ENCODE measurements at regions not wholly inside any gene's neighbourhood (a gene's known extent, or its start where the extent isn't known, plus 50 kb on each side); places are given as distances from the start of the nearest gene placed in this dataset.
"Not testable (repeated sequence)": the region's sequence is repeated elsewhere in the genome, so short reads cannot be mapped to it uniquely, and the experiment has no call there.

DNA sequence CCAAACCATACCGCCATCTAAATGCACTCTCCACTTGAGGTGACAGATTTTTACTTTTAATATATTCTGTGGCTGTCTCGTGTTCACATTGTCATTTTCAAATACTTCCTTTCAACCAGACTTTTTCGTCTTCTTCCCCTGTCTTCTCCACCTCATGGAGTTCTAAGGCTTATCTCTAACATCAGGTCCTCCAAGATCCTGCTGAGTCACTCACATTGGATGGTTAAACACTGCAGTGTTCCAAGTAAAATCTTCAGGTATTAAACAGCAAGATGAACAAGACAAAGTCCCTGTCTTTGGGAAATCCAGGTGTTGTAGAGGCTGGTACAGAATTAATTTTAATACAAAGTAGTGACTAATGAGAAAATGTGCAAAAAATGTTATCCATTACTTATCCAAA is 330.2 kb upstream of the KIF2B start:
- H3K27ac ChIP-seq (ENCODE audit: low read length), result no peak overlapping the region
- H3K36me3 ChIP-seq (ENCODE audit: control insufficient read depth in 1 of 2, insufficient read depth in 2 of 2, low read length in 2 of 2), result no peaks in the 10 kb centered on the region
- H3K4me1 ChIP-seq (ENCODE audit: control insufficient read depth in 1 of 2, insufficient read depth in 2 of 2, low read length in 2 of 2), result no peaks in the 10 kb centered on the region
- no peaks in the 10 kb centered on the region for H3K9me3 ChIP-seq (ENCODE audit: control insufficient read depth in 1 of 2, low read length in 2 of 2)
- H3K27me3 ChIP-seq (ENCODE audit: low read depth, low read length), result no peaks in the 10 kb centered on the region
- no peak overlapping the region for H3K4me3 ChIP-seq (ENCODE audit: low read depth in 1 of 2, low read length in 2 of 2)

GRCh38 chr17:53490447-53490968 is 332.2 kb upstream of the KIF2B start:
- Histone ChIP-seq H3K36me3 (ENCODE audit: control insufficient read depth in 1 of 2, insufficient read depth in 2 of 2, low read length in 2 of 2) (no peaks in the 10 kb centered on the region), H3K9me3 (ENCODE audit: control insufficient read depth in 1 of 2, low read length in 2 of 2) (no peaks in the 10 kb centered on the region), H3K27me3 (ENCODE audit: low read depth, low read length) (no peaks in the 10 kb centered on the region), H3K4me1 (ENCODE audit: control insufficient read depth in 1 of 2, insufficient read depth in 2 of 2, low read length in 2 of 2) (no peaks in the 10 kb centered on the region), H3K4me3 (ENCODE audit: low read depth in 1 of 2, low read length in 2 of 2) (no peak overlapping the region), H3K27ac (ENCODE audit: low read length) (no peak overlapping the region)

- Histone ChIP-seq H3K27ac (ENCODE audit: low read length) (no peak overlapping the region), H3K4me3 (ENCODE audit: low read depth in 1 of 2, low read length in 2 of 2) (no peak overlapping the region), H3K9me3 (ENCODE audit: control insufficient read depth in 1 of 2, low read length in 2 of 2) (no peaks in the 10 kb centered on the region), H3K4me1 (ENCODE audit: control insufficient read depth in 1 of 2, insufficient read depth in 2 of 2, low read length in 2 of 2) (no peaks in the 10 kb centered on the region), H3K36me3 (ENCODE audit: control insufficient read depth in 1 of 2, insufficient read depth in 2 of 2, low read length in 2 of 2) (no peaks in the 10 kb centered on the region), H3K27me3 (ENCODE audit: low read depth, low read length) (no peaks in the 10 kb centered on the region)
These were observed 339.0 kb upstream of the KIF2B start for GRCh38 chr17:53483704-53484103.

- Histone ChIP-seq H3K4me1 (ENCODE audit: control insufficient read depth in 1 of 2, insufficient read depth in 2 of 2, low read length in 2 of 2) (no peaks in the 10 kb centered on the region), H3K4me3 (ENCODE audit: low read depth in 1 of 2, low read length in 2 of 2) (no peak overlapping the region), H3K36me3 (ENCODE audit: control insufficient read depth in 1 of 2, insufficient read depth in 2 of 2, low read length in 2 of 2) (no peaks in the 10 kb centered on the region), H3K27me3 (ENCODE audit: low read depth, low read length) (no peaks in the 10 kb centered on the region), H3K9me3 (ENCODE audit: control insufficient read depth in 1 of 2, low read length in 2 of 2) (no peaks in the 10 kb centered on the region), H3K27ac (ENCODE audit: low read length) (no peak overlapping the region)
These were observed 347.7 kb upstream of the KIF2B start for GRCh38 chr17:53475002-53475401.

DNA sequence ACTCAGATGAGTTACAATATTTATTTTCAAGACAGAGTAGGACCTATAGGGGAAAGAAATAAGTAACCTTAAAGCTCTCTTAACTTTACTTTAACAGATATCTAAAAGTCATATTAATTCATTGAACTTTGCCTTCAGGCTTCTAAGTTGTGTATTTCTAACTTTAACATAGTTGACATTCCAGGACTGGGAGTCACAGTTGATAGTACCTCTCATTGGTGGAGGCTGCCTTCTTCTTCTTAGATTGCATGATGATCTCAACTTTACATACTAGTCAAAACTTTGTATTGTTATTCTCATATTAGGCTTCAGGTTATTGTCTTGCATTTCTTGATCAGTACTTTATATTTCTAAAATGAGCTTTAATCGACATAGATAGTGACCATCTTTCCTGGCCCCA is 350.1 kb upstream of the KIF2B start:
- Histone ChIP-seq H3K27me3 (ENCODE audit: low read depth, low read length) (no peaks in the 10 kb centered on the region), H3K4me1 (ENCODE audit: control insufficient read depth in 1 of 2, insufficient read depth in 2 of 2, low read length in 2 of 2) (no peaks in the 10 kb centered on the region), H3K4me3 (ENCODE audit: low read depth in 1 of 2, low read length in 2 of 2) (no peak overlapping the region), H3K36me3 (ENCODE audit: control insufficient read depth in 1 of 2, insufficient read depth in 2 of 2, low read length in 2 of 2) (no peaks in the 10 kb centered on the region), H3K9me3 (ENCODE audit: control insufficient read depth in 1 of 2, low read length in 2 of 2) (no peaks in the 10 kb centered on the region), H3K27ac (ENCODE audit: low read length) (no peak overlapping the region)

DNA sequence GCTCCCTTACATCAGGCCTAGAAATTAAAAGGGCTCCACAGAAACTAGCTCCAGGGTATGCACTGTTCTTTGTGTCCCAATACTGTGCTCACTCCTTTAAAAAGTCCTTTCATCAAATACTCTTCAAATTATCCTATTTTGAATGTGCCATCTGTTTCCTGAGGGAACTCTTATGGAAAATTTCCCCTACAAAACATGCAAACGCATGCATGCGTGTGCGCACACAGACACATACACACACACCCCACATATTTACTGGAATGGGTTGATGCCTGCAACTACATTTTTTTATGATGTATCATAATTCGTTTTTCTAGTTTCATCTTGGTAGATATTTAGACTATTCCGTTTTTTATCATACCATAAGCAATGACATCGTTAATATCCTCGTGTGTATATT is 351.2 kb upstream of the KIF2B start:
- H3K27me3 ChIP-seq (ENCODE audit: low read depth, low read length), result no peaks in the 10 kb centered on the region
- H3K4me1 ChIP-seq (ENCODE audit: control insufficient read depth in 1 of 2, insufficient read depth in 2 of 2, low read length in 2 of 2), result no peaks in the 10 kb centered on the region
- H3K4me3 ChIP-seq (ENCODE audit: low read depth in 1 of 2, low read length in 2 of 2), result no peak overlapping the region
- H3K9me3 ChIP-seq (ENCODE audit: control insufficient read depth in 1 of 2, low read length in 2 of 2), result no peaks in the 10 kb centered on the region
- H3K27ac ChIP-seq (ENCODE audit: low read length), result no peak overlapping the region
- no peaks in the 10 kb centered on the region for H3K36me3 ChIP-seq (ENCODE audit: control insufficient read depth in 1 of 2, insufficient read depth in 2 of 2, low read length in 2 of 2)

DNA sequence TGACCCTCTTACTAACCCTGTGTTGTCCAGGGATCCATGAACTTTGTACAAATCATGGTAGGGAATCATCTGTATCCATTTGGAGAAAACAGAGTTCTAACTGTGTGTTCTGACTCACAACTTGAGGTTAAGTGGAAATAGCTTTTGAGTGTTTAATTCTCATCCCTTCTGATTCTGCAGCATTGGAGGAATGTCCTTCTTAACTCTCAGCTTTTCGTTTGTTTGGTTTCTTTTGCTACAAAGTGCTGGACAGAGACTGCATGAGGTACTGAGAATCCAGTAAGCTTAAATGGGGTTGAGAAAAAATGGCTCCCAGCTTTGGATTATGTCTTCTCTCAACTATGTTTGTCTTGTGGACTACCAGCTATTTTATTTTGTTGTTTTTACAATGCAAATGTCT is 352.1 kb upstream of the KIF2B start:
- Histone ChIP-seq H3K36me3 (ENCODE audit: control insufficient read depth in 1 of 2, insufficient read depth in 2 of 2, low read length in 2 of 2) (no peaks in the 10 kb centered on the region), H3K9me3 (ENCODE audit: control insufficient read depth in 1 of 2, low read length in 2 of 2) (no peaks in the 10 kb centered on the region)

GRCh38 chr17:53466733-53467132 is 356.0 kb upstream of the KIF2B start:
- Histone ChIP-seq H3K4me1 (ENCODE audit: control insufficient read depth in 1 of 2, insufficient read depth in 2 of 2, low read length in 2 of 2) (no peaks in the 10 kb centered on the region), H3K27me3 (ENCODE audit: low read depth, low read length) (no peaks in the 10 kb centered on the region), H3K36me3 (ENCODE audit: control insufficient read depth in 1 of 2, insufficient read depth in 2 of 2, low read length in 2 of 2) (no peaks in the 10 kb centered on the region), H3K9me3 (ENCODE audit: control insufficient read depth in 1 of 2, low read length in 2 of 2) (no peaks in the 10 kb centered on the region), H3K4me3 (ENCODE audit: low read depth in 1 of 2, low read length in 2 of 2) (no peak overlapping the region), H3K27ac (ENCODE audit: low read length) (no peak overlapping the region)

More for the DNA sequence above, 352.1 kb upstream of the KIF2B start:
- H3K4me1 ChIP-seq (ENCODE audit: control insufficient read depth in 1 of 2, insufficient read depth in 2 of 2, low read length in 2 of 2), result no peaks in the 10 kb centered on the region
- no peaks in the 10 kb centered on the region for H3K27me3 ChIP-seq (ENCODE audit: low read depth, low read length)
- H3K27ac ChIP-seq (ENCODE audit: low read length), result no peak overlapping the region
- H3K4me3 ChIP-seq (ENCODE audit: low read depth in 1 of 2, low read length in 2 of 2), result no peak overlapping the region

- H3K9me3 ChIP-seq (ENCODE audit: control insufficient read depth in 1 of 2, low read length in 2 of 2); H3K27me3 ChIP-seq (ENCODE audit: low read depth, low read length); H3K4me1 ChIP-seq (ENCODE audit: control insufficient read depth in 1 of 2, insufficient read depth in 2 of 2, low read length in 2 of 2); H3K4me3 ChIP-seq (ENCODE audit: low read depth in 1 of 2, low read length in 2 of 2); H3K27ac ChIP-seq (ENCODE audit: low read length); H3K36me3 ChIP-seq (ENCODE audit: control insufficient read depth in 1 of 2, insufficient read depth in 2 of 2, low read length in 2 of 2): not testable (repeated sequence)
These were observed 358.3 kb upstream of the KIF2B start for GRCh38 chr17:53464396-53464795.

- Histone ChIP-seq H3K27ac (ENCODE audit: low read length) (no peak overlapping the region), H3K27me3 (ENCODE audit: low read depth, low read length) (no peaks in the 10 kb centered on the region), H3K36me3 (ENCODE audit: control insufficient read depth in 1 of 2, insufficient read depth in 2 of 2, low read length in 2 of 2) (no peaks in the 10 kb centered on the region), H3K4me3 (ENCODE audit: low read depth in 1 of 2, low read length in 2 of 2) (no peak overlapping the region), H3K4me1 (ENCODE audit: control insufficient read depth in 1 of 2, insufficient read depth in 2 of 2, low read length in 2 of 2) (no peaks in the 10 kb centered on the region), H3K9me3 (ENCODE audit: control insufficient read depth in 1 of 2, low read length in 2 of 2) (no peaks in the 10 kb centered on the region)
These were observed 359.4 kb upstream of the KIF2B start for GRCh38 chr17:53463363-53463762.

DNA sequence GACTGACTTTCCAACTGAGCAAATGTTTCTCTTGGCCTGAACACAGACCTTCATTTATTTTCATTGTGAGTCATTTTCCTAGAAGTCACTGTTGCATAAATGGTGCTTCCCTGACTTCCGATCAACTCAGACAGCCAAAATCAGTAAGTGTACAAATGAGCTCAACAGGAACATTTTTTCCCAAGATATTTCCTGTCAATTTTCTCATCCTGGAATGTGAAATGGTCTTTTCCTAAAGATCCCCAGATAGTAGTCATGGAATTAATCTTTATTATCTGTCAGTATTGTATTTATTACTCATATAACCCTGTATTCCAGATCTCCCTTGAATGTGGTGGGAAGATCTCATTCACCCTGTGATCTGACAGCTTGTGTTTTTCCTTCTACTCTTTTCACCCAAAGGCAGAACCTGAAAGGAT is 360.3 kb upstream of the KIF2B start:
- Histone ChIP-seq H3K9me3 (ENCODE audit: control insufficient read depth in 1 of 2, low read length in 2 of 2) (no peaks in the 10 kb centered on the region), H3K4me1 (ENCODE audit: control insufficient read depth in 1 of 2, insufficient read depth in 2 of 2, low read length in 2 of 2) (no peaks in the 10 kb centered on the region), H3K27ac (ENCODE audit: low read length) (no peak overlapping the region), H3K36me3 (ENCODE audit: control insufficient read depth in 1 of 2, insufficient read depth in 2 of 2, low read length in 2 of 2) (no peaks in the 10 kb centered on the region), H3K4me3 (ENCODE audit: low read depth in 1 of 2, low read length in 2 of 2) (no peak overlapping the region), H3K27me3 (ENCODE audit: low read depth, low read length) (no peaks in the 10 kb centered on the region)

- H3K27me3 ChIP-seq (ENCODE audit: low read depth, low read length); H3K27ac ChIP-seq (ENCODE audit: low read length); H3K36me3 ChIP-seq (ENCODE audit: control insufficient read depth in 1 of 2, insufficient read depth in 2 of 2, low read length in 2 of 2); H3K4me3 ChIP-seq (ENCODE audit: low read depth in 1 of 2, low read length in 2 of 2); H3K4me1 ChIP-seq (ENCODE audit: control insufficient read depth in 1 of 2, insufficient read depth in 2 of 2, low read length in 2 of 2); H3K9me3 ChIP-seq (ENCODE audit: control insufficient read depth in 1 of 2, low read length in 2 of 2): not testable (repeated sequence)
These were observed 366.8 kb upstream of the KIF2B start for GRCh38 chr17:53455943-53456342.
